Right lobe of liver (tissue), 4 donors: ENCODE measurements at regions not wholly inside any gene's neighbourhood (a gene's known extent, or its start where the extent isn't known, plus 50 kb on each side); places are given as distances from the start of the nearest gene placed in this dataset.

Experiments used
- POLR2A ChIP-seq: fragments of 450-650 bp; IDR thresholded peaks from one replicate; pipeline ENCODE4 v1.6.1; 2017; ENCODE audit warnings: antibody characterized with exemption, mild to moderate bottlenecking
- TF ChIP-seq, protein P1 (sequence below), 4 donors: fragments of 200-600 bp in 3 of 4; fragments of 450-650 bp in 1 of 4; IDR thresholded peaks; one replicate each; pipeline versions ENCODE4 v1.5.1 to v1.8.0; 2016 to 2022; ENCODE audit warnings: antibody characterized with exemption in 4 of 4, mild to moderate bottlenecking in 2 of 4
- donor health status: DM: no; HTN: no; CAD: no.
- donor health status: DM: no; HTN: no; CAD: no.
- donor health status: DM: no; HTN: yes; CAD: no.

DNA sequence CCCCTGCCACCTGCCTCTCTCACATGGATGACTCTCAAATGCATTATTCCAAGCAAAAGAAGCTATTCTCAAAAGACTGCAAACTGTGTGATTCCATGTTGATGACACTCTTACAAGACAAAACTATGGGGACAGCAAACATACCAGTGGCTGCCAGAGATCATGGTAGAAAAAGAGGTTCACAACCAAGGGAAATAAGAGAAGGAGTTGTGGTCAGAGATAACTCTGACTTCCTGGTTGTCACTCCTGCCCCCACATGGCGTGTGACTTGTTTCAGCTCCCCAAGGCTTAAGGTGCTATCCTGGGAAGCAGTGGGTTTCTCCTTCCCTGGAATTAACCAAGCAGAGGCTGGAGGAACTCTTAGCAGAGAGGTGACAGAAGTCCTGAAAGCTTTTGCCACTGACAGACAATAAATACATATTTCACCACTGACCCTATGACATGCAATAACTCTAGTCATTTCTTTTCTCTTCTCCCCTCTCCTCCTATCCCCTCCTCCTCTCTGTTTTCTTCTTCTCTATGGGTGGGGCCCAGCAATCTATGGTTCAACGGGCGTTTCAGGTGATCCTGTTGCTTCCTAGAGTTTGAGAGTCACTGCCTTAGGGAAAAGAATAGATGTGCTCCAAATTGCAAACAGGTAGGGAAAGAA lies 185.1 kb downstream of the FCRL5 start:
- no peak for TF ChIP-seq POLR2A
- TF ChIP-seq, protein P1, sequence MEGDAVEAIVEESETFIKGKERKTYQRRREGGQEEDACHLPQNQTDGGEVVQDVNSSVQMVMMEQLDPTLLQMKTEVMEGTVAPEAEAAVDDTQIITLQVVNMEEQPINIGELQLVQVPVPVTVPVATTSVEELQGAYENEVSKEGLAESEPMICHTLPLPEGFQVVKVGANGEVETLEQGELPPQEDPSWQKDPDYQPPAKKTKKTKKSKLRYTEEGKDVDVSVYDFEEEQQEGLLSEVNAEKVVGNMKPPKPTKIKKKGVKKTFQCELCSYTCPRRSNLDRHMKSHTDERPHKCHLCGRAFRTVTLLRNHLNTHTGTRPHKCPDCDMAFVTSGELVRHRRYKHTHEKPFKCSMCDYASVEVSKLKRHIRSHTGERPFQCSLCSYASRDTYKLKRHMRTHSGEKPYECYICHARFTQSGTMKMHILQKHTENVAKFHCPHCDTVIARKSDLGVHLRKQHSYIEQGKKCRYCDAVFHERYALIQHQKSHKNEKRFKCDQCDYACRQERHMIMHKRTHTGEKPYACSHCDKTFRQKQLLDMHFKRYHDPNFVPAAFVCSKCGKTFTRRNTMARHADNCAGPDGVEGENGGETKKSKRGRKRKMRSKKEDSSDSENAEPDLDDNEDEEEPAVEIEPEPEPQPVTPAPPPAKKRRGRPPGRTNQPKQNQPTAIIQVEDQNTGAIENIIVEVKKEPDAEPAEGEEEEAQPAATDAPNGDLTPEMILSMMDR (IDR thresholded peaks at IDR 0.05) = no peak
